ENCODE measurements at regions not wholly inside any gene's neighbourhood (a gene's known extent, or its start where the extent isn't known, plus 50 kb on each side); places are given as distances from the start of the nearest gene placed in this dataset.

GRCh38 chr11:112882494-112883381 lies 78.5 kb upstream of the NCAM1 start:
- no peaks in the 10 kb centered on the region for H3K4me1 ChIP-seq (ENCODE audit: low read length)
- no peak for TF ChIP-seq CTCF (IDR thresholded peaks at IDR 0.05; ENCODE audit: low read depth, low read length)
- TF ChIP-seq EZH2phosphoT487 (IDR thresholded peaks at IDR 0.05; ENCODE audit: low read depth) = no peak
- H3K27ac ChIP-seq (ENCODE audit: low read length) = no peak overlapping the region
- no peak overlapping the region for H3K4me2 ChIP-seq (ENCODE audit: low read length)
- H3K9ac ChIP-seq (ENCODE audit: low read length) = no peak overlapping the region
- no peaks in the 10 kb centered on the region for H3K9me3 ChIP-seq (ENCODE audit: insufficient read depth, low read length)
- H4K20me1 ChIP-seq (ENCODE audit: insufficient read depth, low read length) = no peaks in the 10 kb centered on the region
- H3K79me2 ChIP-seq (ENCODE audit: low read length) = no peaks in the 10 kb centered on the region
- H2AFZ ChIP-seq (ENCODE audit: low read depth, low read length) = no peak overlapping the region
- H3K27me3 ChIP-seq (ENCODE audit: low read depth, low read length) = no peaks in the 10 kb centered on the region
- H3K36me3 ChIP-seq (replicated peaks; ENCODE audit: low read depth, low read length) = no peaks in the 10 kb centered on the region
- no peak overlapping the region for H3K4me3 ChIP-seq (ENCODE audit: low read length)

- Histone ChIP-seq H3K4me1 (ENCODE audit: low read length) (no peaks in the 10 kb centered on the region), H3K4me2 (ENCODE audit: low read length) (no peak overlapping the region), H3K27me3 (ENCODE audit: low read depth, low read length) (no peaks in the 10 kb centered on the region), H2AFZ (ENCODE audit: low read depth, low read length) (no peak overlapping the region), H3K9ac (ENCODE audit: low read length) (no peak overlapping the region), H3K79me2 (ENCODE audit: low read length) (no peaks in the 10 kb centered on the region), H3K9me3 (ENCODE audit: insufficient read depth, low read length) (no peaks in the 10 kb centered on the region), H3K4me3 (ENCODE audit: low read length) (no peak overlapping the region), H3K27ac (ENCODE audit: low read length) (no peak overlapping the region), H4K20me1 (ENCODE audit: insufficient read depth, low read length) (no peaks in the 10 kb centered on the region), H3K36me3 (replicated peaks; ENCODE audit: low read depth, low read length) (no peaks in the 10 kb centered on the region)
- no peak for TF ChIP-seq CTCF (IDR thresholded peaks at IDR 0.05; ENCODE audit: low read depth, low read length)
- no peak for TF ChIP-seq EZH2phosphoT487 (IDR thresholded peaks at IDR 0.05; ENCODE audit: low read depth)
Observed at GRCh38 chr11:112884012-112884767, 77.0 kb upstream of the NCAM1 start.

- H4K20me1 ChIP-seq (ENCODE audit: insufficient read depth, low read length) = no peaks in the 10 kb centered on the region
Observed at GRCh38 chr11:112885744-112886433, 75.3 kb upstream of the NCAM1 start.

More at GRCh38 chr11:112885744-112886433, 75.3 kb upstream of the NCAM1 start:
- Histone ChIP-seq H3K27ac (ENCODE audit: low read length) (no peak overlapping the region), H3K27me3 (ENCODE audit: low read depth, low read length) (no peaks in the 10 kb centered on the region), H3K4me3 (ENCODE audit: low read length) (no peak overlapping the region), H2AFZ (ENCODE audit: low read depth, low read length) (no peak overlapping the region), H3K79me2 (ENCODE audit: low read length) (no peaks in the 10 kb centered on the region), H3K4me2 (ENCODE audit: low read length) (no peak overlapping the region), H3K9me3 (ENCODE audit: insufficient read depth, low read length) (no peaks in the 10 kb centered on the region), H3K36me3 (replicated peaks; ENCODE audit: low read depth, low read length) (no peaks in the 10 kb centered on the region), H3K9ac (ENCODE audit: low read length) (no peak overlapping the region), H3K4me1 (ENCODE audit: low read length) (no peaks in the 10 kb centered on the region)
- TF ChIP-seq EZH2phosphoT487 (IDR thresholded peaks at IDR 0.05; ENCODE audit: low read depth) = no peak
- no peak for TF ChIP-seq CTCF (IDR thresholded peaks at IDR 0.05; ENCODE audit: low read depth, low read length)

All from OCI-LY3 (cell line).